CD4-positive, CD25-positive, alpha-beta regulatory T cell (primary cell): ENCODE measurements at regions not wholly inside any gene's neighbourhood (a gene's known extent, or its start where the extent isn't known, plus 50 kb on each side); places are given as distances from the start of the nearest gene placed in this dataset.

Source experiments
- ATAC-seq, 2 donors: fragments of 150-1000 bp; cut with Tn5 transposase; one replicate each; pipeline ENCODE4 v1.10.0; 2021; ENCODE audit warnings: low read depth in 2 of 2, moderate number of reproducible peaks in 2 of 2, moderate library complexity in 1 of 2
- DNase-seq, 3 donors: peaks; one replicate each; pipeline versions ENCODE4 v3.0.0 to v3.0.0-alpha.2; 2012 to 2022; ENCODE audit warnings: mixed read lengths in 1 of 3
- H3K27ac ChIP-seq: one replicate; pipeline ENCODE4 v1.7.0; 2013; ENCODE audit warnings: mild to moderate bottlenecking, low read length; ENCODE audit not compliant: insufficient read depth, poor library complexity, severe bottlenecking
- H3K27me3 ChIP-seq: one replicate; pipeline ENCODE4 v1.7.0; 2013; ENCODE audit warnings: low read length; ENCODE audit not compliant: control insufficient read depth, insufficient read depth
- H3K36me3 ChIP-seq: one replicate; pipeline ENCODE4 v1.7.0; 2013; ENCODE audit warnings: mild to moderate bottlenecking, low read length, moderate library complexity; ENCODE audit not compliant: control insufficient read depth, insufficient read depth
- H3K4me1 ChIP-seq: 2 replicates; pipeline ENCODE4 v1.7.0; 2013; ENCODE audit warnings: mild to moderate bottlenecking, low read length; ENCODE audit not compliant: insufficient read depth, control insufficient read depth, poor library complexity, severe bottlenecking
- H3K4me3 ChIP-seq: one replicate; pipeline ENCODE4 v1.7.0; 2013; ENCODE audit warnings: low read depth, mild to moderate bottlenecking, low read length, moderate library complexity
- H3K9me3 ChIP-seq, 2 experiments: 1 replicate in 1 of 2; 2 replicates in 1 of 2; pipeline ENCODE4 v1.7.0; 2013; ENCODE audit warnings: low read length in 2 of 2, mild to moderate bottlenecking in 1 of 2, moderate library complexity in 1 of 2; ENCODE audit not compliant: control insufficient read depth in 2 of 2
- H3K27ac Mint-ChIP-seq, 3 donors: one replicate each; pipeline ENCODE4 v1.8.0; 2020 to 2022; ENCODE audit warnings: mild to moderate bottlenecking in 3 of 3, mixed read lengths in 3 of 3, moderate library complexity in 2 of 3
- H3K27me3 Mint-ChIP-seq: one replicate; pipeline ENCODE4 v1.8.0; 2022; ENCODE audit warnings: mild to moderate bottlenecking, mixed read lengths
- H3K36me3 Mint-ChIP-seq: one replicate; pipeline ENCODE4 v1.8.0; 2020; ENCODE audit warnings: mixed read lengths
- H3K4me1 Mint-ChIP-seq, 4 donors: one replicate each; pipeline ENCODE4 v1.8.0; 2020 to 2022; ENCODE audit warnings: mixed read lengths in 4 of 4, mild to moderate bottlenecking in 1 of 4
- H3K4me3 Mint-ChIP-seq, 4 donors: one replicate each; pipeline ENCODE4 v1.8.0; 2020 to 2022; ENCODE audit warnings: mild to moderate bottlenecking in 4 of 4, mixed read lengths in 4 of 4, moderate library complexity in 3 of 4
- H3K9me3 Mint-ChIP-seq, 7 donors: one replicate each; pipeline ENCODE4 v1.8.0; 2020 to 2022; ENCODE audit warnings: mixed read lengths in 7 of 7, mild to moderate bottlenecking in 3 of 7, moderate library complexity in 2 of 7

DNA sequence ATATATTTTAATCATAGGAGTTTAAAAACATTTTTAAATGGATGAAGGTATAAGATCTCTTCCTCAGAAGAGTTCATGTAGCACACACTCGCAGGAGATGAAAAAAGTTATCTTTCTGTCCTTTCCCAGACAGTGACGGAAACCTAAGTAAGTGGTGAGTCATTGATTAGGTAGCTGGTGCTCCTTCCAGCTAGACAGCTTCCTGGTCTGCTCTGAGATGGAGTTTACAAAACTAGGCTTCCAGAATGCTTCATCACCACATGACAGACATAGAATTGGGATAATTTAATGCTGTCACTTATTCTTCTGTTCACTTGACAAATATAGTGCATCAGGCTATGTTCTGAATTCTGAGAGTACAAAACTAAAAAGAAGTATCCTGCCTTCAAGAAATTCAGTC is 2393.0 kb upstream of the C9orf72 start:
- DNase-seq (no peak), ATAC-seq (no peak)
- H3K4me1 Mint-ChIP-seq: no peaks in the 10 kb centered on the region
- no peaks in the 10 kb centered on the region for H3K27me3 Mint-ChIP-seq
- H3K27ac Mint-ChIP-seq: no peak overlapping the region
- H3K4me1 ChIP-seq: no peaks in the 10 kb centered on the region
- H3K27ac ChIP-seq: no peak overlapping the region
- H3K4me3 ChIP-seq: no peak overlapping the region
- H3K9me3 Mint-ChIP-seq: peaks cover 0 to 10% (median 2%) of the 10 kb centered on the region in 7 donors
- no peak overlapping the region for H3K4me3 Mint-ChIP-seq
- H3K36me3 Mint-ChIP-seq: no peaks in the 10 kb centered on the region
- no peaks in the 10 kb centered on the region for H3K36me3 ChIP-seq
- no peaks in the 10 kb centered on the region for H3K27me3 ChIP-seq
- no peaks in the 10 kb centered on the region for H3K9me3 ChIP-seq

DNA sequence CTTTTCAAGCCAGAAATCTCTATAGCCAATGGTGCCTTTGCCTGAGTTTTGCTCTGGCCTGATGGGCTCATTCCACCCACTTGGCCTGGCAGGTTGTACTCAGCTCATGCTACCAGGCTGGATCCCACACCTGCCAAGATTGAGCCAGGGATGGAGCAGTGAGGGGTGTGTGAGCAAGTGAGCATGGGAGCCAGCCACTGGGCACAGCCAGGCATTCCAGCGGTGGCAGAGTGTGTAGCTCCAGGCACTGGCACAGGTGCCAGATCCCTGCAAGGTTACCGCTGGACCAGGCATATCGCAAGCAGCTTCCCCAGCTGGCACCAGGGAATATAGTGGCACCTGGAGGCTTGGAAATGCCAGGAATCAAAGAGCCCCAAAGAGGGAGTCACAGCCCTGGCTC is 2395.6 kb upstream of the C9orf72 start:
- no peaks in the 10 kb centered on the region for H3K36me3 Mint-ChIP-seq
- H3K27me3 ChIP-seq: no peaks in the 10 kb centered on the region
- peaks cover 0 to 7% (median 2%) of the 10 kb centered on the region in 7 donors for H3K9me3 Mint-ChIP-seq
- H3K4me3 Mint-ChIP-seq: no peak overlapping the region
- DNase-seq (no peak), ATAC-seq (no peak)
- no peak overlapping the region for H3K27ac Mint-ChIP-seq
- H3K4me3 ChIP-seq: no peak overlapping the region
- no peak overlapping the region for H3K27ac ChIP-seq
- H3K4me1 ChIP-seq: no peaks in the 10 kb centered on the region
- H3K36me3 ChIP-seq: no peaks in the 10 kb centered on the region
- H3K9me3 ChIP-seq: no peaks in the 10 kb centered on the region
- H3K27me3 Mint-ChIP-seq: no peaks in the 10 kb centered on the region
- no peaks in the 10 kb centered on the region for H3K4me1 Mint-ChIP-seq

DNA sequence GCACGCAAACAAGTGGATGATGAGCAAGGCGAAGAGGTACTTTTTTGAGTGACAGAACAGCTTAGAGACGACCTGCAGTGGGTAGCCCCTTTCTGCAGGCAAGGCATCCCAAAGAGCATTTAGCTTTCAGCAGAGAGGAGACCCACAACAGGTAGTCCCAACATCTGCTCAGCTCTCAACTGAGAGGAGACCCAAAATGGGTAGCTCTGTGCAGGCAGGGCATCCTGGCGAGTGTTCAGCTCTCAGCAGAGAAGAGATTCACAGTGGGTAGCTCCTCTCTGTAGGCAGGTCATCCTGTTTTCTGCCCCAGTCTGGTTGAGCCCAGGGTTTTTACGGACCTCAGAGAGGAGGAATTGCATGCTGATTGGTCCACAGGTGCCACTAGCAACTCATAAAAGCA is 2396.1 kb upstream of the C9orf72 start:
- Mint-ChIP-seq H3K4me3 (no peak overlapping the region), H3K36me3 (no peaks in the 10 kb centered on the region), H3K27ac (no peak overlapping the region), H3K27me3 (no peaks in the 10 kb centered on the region), H3K4me1 (no peaks in the 10 kb centered on the region), H3K9me3 (peaks cover 0 to 7% (median 0%) of the 10 kb centered on the region in 7 donors)
- H3K36me3 ChIP-seq: no peaks in the 10 kb centered on the region
- no peak overlapping the region for H3K4me3 ChIP-seq
- H3K9me3 ChIP-seq: no peaks in the 10 kb centered on the region
- no peaks in the 10 kb centered on the region for H3K27me3 ChIP-seq
- DNase-seq: no peak
- H3K27ac ChIP-seq: no peak overlapping the region
- ATAC-seq: no peak
- H3K4me1 ChIP-seq: no peaks in the 10 kb centered on the region

DNA sequence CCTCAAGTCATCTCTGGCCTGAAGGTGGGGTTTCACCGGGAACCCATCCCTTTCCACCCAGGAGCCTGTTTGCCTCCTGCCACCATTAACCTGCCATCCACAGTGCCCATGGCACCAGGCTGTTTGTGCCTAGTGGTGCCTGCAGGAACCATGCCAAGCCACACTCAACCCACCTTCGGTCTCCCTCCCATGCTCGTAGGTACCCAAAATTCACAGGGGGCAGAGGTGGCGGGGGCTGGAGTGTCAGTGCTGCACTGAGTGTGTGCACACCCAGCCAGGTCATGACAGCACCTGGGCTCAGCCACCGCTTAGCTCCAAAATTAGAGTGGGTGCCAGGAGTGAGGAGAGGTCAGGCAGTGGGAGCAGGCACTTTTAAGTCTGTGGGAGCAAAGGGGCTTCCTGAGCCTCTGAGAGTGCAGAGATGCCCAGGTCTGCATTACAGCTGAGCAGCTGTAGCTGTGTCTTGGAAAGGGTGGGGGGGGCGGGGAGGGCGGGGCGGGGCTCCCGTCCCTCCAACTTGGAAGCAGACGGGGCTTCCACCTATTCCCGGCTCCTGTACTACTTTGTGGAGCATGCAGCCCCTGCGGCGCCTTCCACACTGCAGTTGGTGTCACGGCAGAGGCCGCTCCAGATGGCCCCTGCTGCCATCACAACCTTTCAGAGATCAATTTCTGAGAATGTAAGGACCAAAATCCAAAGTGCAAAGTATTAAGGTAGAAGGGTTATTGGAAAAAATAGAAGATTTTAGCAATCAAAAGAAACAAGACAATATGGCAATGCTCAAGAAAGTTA is 2396.8 kb upstream of the C9orf72 start:
- no peaks in the 10 kb centered on the region for H3K36me3 ChIP-seq
- H3K4me1 ChIP-seq: no peaks in the 10 kb centered on the region
- ATAC-seq (no peak), DNase-seq (no peak)
- H3K9me3 ChIP-seq: no peaks in the 10 kb centered on the region
- H3K27me3 Mint-ChIP-seq: no peaks in the 10 kb centered on the region
- no peaks in the 10 kb centered on the region for H3K36me3 Mint-ChIP-seq
- no peak overlapping the region for H3K27ac ChIP-seq
- H3K4me3 Mint-ChIP-seq: no peak overlapping the region
- no peaks in the 10 kb centered on the region for H3K27me3 ChIP-seq
- peaks cover 0 to 5% (median 0%) of the 10 kb centered on the region in 7 donors for H3K9me3 Mint-ChIP-seq
- no peaks in the 10 kb centered on the region for H3K4me1 Mint-ChIP-seq
- no peak overlapping the region for H3K27ac Mint-ChIP-seq
- no peak overlapping the region for H3K4me3 ChIP-seq

DNA sequence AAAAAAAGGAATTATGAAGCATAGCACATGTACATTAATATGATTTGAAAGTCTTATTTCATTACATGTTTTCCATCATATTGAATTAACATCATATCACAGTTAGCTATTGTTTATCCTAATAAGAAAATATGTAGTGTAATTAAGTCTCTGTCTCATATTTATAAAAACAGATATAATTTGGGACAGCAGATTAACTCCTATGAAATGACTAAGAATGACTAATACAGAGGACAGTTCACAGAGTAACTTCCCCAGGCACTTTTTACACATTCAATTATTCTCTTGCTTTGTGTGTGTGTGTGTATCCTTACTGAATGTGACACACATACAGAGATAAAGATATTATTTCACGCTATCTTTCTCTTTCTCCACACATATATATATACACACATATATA is 2400.9 kb upstream of the C9orf72 start:
- no peaks in the 10 kb centered on the region for H3K27me3 ChIP-seq
- H3K36me3 Mint-ChIP-seq: no peaks in the 10 kb centered on the region
- H3K27ac Mint-ChIP-seq: no peak overlapping the region
- no peak overlapping the region for H3K4me3 ChIP-seq
- ATAC-seq: no peak
- no peaks in the 10 kb centered on the region for H3K4me1 ChIP-seq
- no peaks in the 10 kb centered on the region for H3K4me1 Mint-ChIP-seq
- no peak for DNase-seq
- no peaks in the 10 kb centered on the region for H3K9me3 Mint-ChIP-seq
- H3K27me3 Mint-ChIP-seq: no peaks in the 10 kb centered on the region
- no peak overlapping the region for H3K4me3 Mint-ChIP-seq
- H3K36me3 ChIP-seq: no peaks in the 10 kb centered on the region
- H3K27ac ChIP-seq: no peak overlapping the region
- H3K9me3 ChIP-seq: no peaks in the 10 kb centered on the region

DNA sequence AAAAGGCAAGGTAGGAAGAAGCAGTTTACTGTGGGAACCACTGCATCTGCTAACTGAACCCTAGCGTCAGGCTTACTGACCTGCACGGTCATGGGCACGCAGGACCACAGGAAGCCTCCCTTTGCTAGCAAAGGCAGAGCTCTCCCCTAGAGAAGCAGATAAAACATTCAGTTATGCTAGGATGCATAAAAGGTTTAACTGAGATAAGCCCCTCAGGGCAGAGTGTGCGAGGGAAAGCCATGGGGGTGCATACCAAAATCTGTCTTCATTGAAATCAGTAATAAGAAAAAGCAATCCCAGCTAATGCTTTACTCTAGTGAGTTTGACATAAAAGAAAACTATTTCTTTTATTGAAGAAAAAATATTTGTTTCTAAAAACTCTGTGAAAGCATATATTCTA is 2403.7 kb upstream of the C9orf72 start:
- no peaks in the 10 kb centered on the region for H3K4me1 ChIP-seq
- DNase-seq (no peak), ATAC-seq (no peak)
- Mint-ChIP-seq H3K4me1 (no peaks in the 10 kb centered on the region), H3K36me3 (no peaks in the 10 kb centered on the region), H3K27ac (no peak overlapping the region), H3K9me3 (peaks cover 0 to 1% (median 0%) of the 10 kb centered on the region in 7 donors), H3K4me3 (no peak overlapping the region), H3K27me3 (no peaks in the 10 kb centered on the region)
- H3K4me3 ChIP-seq: no peak overlapping the region
- H3K36me3 ChIP-seq: no peaks in the 10 kb centered on the region
- H3K27me3 ChIP-seq: no peaks in the 10 kb centered on the region
- H3K9me3 ChIP-seq: no peaks in the 10 kb centered on the region
- no peak overlapping the region for H3K27ac ChIP-seq

DNA sequence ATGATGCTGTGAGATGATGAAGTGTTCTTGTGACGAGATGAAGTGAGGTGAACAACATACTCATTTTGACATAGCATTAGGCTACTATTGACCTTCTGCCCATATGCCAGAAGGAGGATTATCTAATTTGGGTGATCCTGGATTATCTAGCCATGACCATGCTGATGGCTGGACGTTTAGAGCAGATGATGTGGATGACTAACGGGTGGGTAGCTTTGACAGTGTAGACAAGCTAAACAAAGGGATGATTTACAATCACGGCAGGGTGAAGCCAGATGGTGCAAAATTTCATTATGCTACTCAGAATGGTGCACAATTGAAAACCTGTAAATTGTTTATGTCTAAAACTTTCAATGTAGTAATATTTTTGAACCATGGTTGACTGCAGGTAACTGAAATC is 2403.4 kb upstream of the ACO1 start:
- Histone ChIP-seq H3K27ac (no peak overlapping the region), H3K4me3 (no peak overlapping the region), H3K36me3 (no peaks in the 10 kb centered on the region), H3K27me3 (no peaks in the 10 kb centered on the region), H3K4me1 (no peaks in the 10 kb centered on the region), H3K9me3 (no peaks in the 10 kb centered on the region)
- H3K27ac Mint-ChIP-seq: no peak overlapping the region
- ATAC-seq (no peak), DNase-seq (no peak)
- no peaks in the 10 kb centered on the region for H3K27me3 Mint-ChIP-seq
- no peak overlapping the region for H3K4me3 Mint-ChIP-seq
- H3K36me3 Mint-ChIP-seq: no peaks in the 10 kb centered on the region
- H3K4me1 Mint-ChIP-seq: no peaks in the 10 kb centered on the region
- H3K9me3 Mint-ChIP-seq: peaks cover 0 to 4% (median 0%) of the 10 kb centered on the region in 7 donors

DNA sequence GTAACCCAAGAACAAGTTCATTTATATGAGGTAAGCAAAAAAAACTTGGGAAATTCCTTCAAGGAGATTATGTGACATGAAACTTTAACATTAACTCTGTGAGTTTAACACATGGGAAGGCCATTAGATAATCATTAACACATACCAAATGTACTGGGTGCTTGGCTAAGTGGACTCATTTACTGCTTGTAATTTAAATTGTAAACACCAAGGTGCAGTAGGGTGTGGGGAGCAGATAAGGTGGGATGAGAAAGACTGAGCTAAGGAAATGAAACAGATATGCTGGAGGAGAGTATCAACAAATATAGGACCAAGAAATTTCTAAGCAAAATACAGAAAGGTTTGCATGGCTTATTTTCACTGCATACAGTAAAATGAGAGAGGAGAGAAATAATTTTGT is 2384.8 kb upstream of the ACO1 start:
- ATAC-seq (no peak), DNase-seq (no peak)
- no peak overlapping the region for H3K4me3 Mint-ChIP-seq
- Histone ChIP-seq H3K36me3 (no peaks in the 10 kb centered on the region), H3K4me3 (no peak overlapping the region), H3K27ac (no peak overlapping the region), H3K27me3 (no peaks in the 10 kb centered on the region), H3K9me3 (no peaks in the 10 kb centered on the region), H3K4me1 (no peaks in the 10 kb centered on the region)
- H3K4me1 Mint-ChIP-seq: no peaks in the 10 kb centered on the region
- H3K36me3 Mint-ChIP-seq: no peaks in the 10 kb centered on the region
- H3K9me3 Mint-ChIP-seq: peaks cover 4 to 27% (median 5%) of the 10 kb centered on the region in 7 donors
- H3K27ac Mint-ChIP-seq: no peak overlapping the region
- no peaks in the 10 kb centered on the region for H3K27me3 Mint-ChIP-seq
